CD4-positive, alpha-beta T cell treated with Interleukin-15 for 1 hour (primary cell): ENCODE measurements at regions not wholly inside any gene's neighbourhood (a gene's known extent, or its start where the extent isn't known, plus 50 kb on each side); places are given as distances from the start of the nearest gene placed in this dataset.

Experiments used
- DNase-seq: peaks from one replicate; pipeline ENCODE4 v3.0.0-alpha.2; 2020

- DNase-seq = no peak
These were observed 50.4 kb upstream of the SEPTIN5 start for GRCh38 chr22:19663821-19664355.

- no peak for DNase-seq
These were observed 49.9 kb upstream of the SEPTIN5 start for GRCh38 chr22:19664406-19664805.
